ENCODE measurements at regions not wholly inside any gene's neighbourhood (a gene's known extent, or its start where the extent isn't known, plus 50 kb on each side); places are given as distances from the start of the nearest gene placed in this dataset.

GRCh38 chr4:89425023-89425422 lies 117.4 kb upstream of the GPRIN3 start:
- TF ChIP-seq REST (IDR thresholded peaks at IDR 0.05; ENCODE audit: insufficient read depth in 1 of 2, low read depth in 2 of 2, low read length in 2 of 2), result no peak
- TF ChIP-seq POLR2AphosphoS5 (IDR thresholded peaks at IDR 0.05; ENCODE audit: low read depth, low read length), result no peak
- no peak for TF ChIP-seq TAF1 (IDR thresholded peaks at IDR 0.05; ENCODE audit: borderline replicate concordance, insufficient read depth, low read length)
- no peak for TF ChIP-seq SIN3A (IDR thresholded peaks at IDR 0.05; ENCODE audit: borderline replicate concordance, insufficient read depth, low read length)
